ENCODE measurements at regions not wholly inside any gene's neighbourhood (a gene's known extent, or its start where the extent isn't known, plus 50 kb on each side); places are given as distances from the start of the nearest gene placed in this dataset.

- DNase-seq (ENCODE audit: low spot score): no peak
- TF ChIP-seq CTCF (IDR thresholded peaks at IDR 0.05; ENCODE audit: borderline replicate concordance, control extremely low read depth, extremely low read depth, insufficient read depth, missing control alignments): no peak
- in situ Hi-C loops (cut with MboI; ENCODE audit: low sequenced_read_pairs, unreplicated experiment): no loop called here
These were observed 216.3 kb upstream of the SHH start for GRCh38 chr7:156028521-156028920.

GRCh38 chr7:156027821-156028220, 215.6 kb upstream of the SHH start:
- TF ChIP-seq CTCF (IDR thresholded peaks at IDR 0.05; ENCODE audit: borderline replicate concordance, control extremely low read depth, extremely low read depth, insufficient read depth, missing control alignments): no peak
- in situ Hi-C loops (cut with MboI; ENCODE audit: low sequenced_read_pairs, unreplicated experiment): no loop called here
- DNase-seq (ENCODE audit: low spot score): no peak

GRCh38 chr7:156026603-156027002, 214.3 kb upstream of the SHH start:
- in situ Hi-C loops (cut with MboI; ENCODE audit: low sequenced_read_pairs, unreplicated experiment): no loop called here

GRCh38 chr7:156026076-156026600, 213.9 kb upstream of the SHH start:
- TF ChIP-seq CTCF (IDR thresholded peaks at IDR 0.05; ENCODE audit: borderline replicate concordance, control extremely low read depth, extremely low read depth, insufficient read depth, missing control alignments): no peak
- in situ Hi-C loops (cut with MboI; ENCODE audit: low sequenced_read_pairs, unreplicated experiment): no loop called here
- no peak for DNase-seq (ENCODE audit: low spot score)

More at GRCh38 chr7:156026603-156027002, 214.3 kb upstream of the SHH start:
- DNase-seq (ENCODE audit: low spot score): no peak
- no peak for TF ChIP-seq CTCF (IDR thresholded peaks at IDR 0.05; ENCODE audit: borderline replicate concordance, control extremely low read depth, extremely low read depth, insufficient read depth, missing control alignments)

GRCh38 chr7:156025675-156026074, 213.4 kb upstream of the SHH start:
- DNase-seq (ENCODE audit: low spot score): no peak
- in situ Hi-C loops (cut with MboI; ENCODE audit: low sequenced_read_pairs, unreplicated experiment): no loop called here
- no peak for TF ChIP-seq CTCF (IDR thresholded peaks at IDR 0.05; ENCODE audit: borderline replicate concordance, control extremely low read depth, extremely low read depth, insufficient read depth, missing control alignments)

GRCh38 chr7:156024201-156024600, 211.9 kb upstream of the SHH start:
- in situ Hi-C loops (cut with MboI; ENCODE audit: low sequenced_read_pairs, unreplicated experiment): no loop called here
- no peak for TF ChIP-seq CTCF (IDR thresholded peaks at IDR 0.05; ENCODE audit: borderline replicate concordance, control extremely low read depth, extremely low read depth, insufficient read depth, missing control alignments)

More at GRCh38 chr7:156024201-156024600, 211.9 kb upstream of the SHH start:
- no peak for DNase-seq (ENCODE audit: low spot score)
